ENCODE measurements at regions not wholly inside any gene's neighbourhood (a gene's known extent, or its start where the extent isn't known, plus 50 kb on each side); places are given as distances from the start of the nearest gene placed in this dataset.
"Not testable (repeated sequence)": the region's sequence is repeated elsewhere in the genome, so short reads cannot be mapped to it uniquely, and the experiment has no call there.

DNA sequence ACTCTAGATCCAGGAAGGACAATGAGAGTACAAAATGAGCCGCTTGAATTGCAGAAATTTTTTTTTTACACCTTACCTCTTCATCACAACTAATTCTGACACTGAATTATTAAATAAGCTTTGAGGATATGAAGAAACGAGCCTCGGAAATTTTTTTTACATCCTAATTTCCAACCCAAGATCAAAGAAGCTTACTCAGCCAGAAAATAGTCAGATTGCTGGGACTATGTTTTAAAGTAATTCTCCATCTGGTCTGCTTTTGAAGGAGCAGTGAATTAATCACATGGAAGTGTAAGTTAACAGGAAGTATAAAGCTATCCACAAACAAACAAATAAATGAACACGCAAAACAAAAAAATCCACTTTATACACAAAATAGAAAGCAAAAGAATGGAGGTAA lies 437.0 kb upstream of the KCNMB2 start:
- DNase-seq (ENCODE audit: low read depth), result no peak

DNA sequence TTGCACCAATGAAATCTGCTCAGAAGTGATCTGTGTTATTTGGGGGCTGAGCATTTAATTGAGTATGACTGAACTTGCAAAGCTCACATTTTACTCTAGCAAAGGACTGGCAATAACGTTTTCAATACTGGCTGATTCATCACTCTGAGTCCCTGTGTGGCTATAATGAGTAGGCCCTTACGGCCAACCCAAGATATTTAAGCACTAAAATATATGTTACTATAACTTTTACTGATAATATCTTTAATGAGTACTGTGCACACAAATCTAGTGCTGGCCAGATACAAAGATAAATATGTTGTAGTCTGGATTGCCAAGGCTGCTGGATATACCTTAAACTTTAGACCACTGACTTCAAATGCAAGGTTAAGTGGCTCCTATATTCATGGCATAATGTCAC lies 436.4 kb upstream of the KCNMB2 start:
- DNase-seq (ENCODE audit: low read depth), result no peak

GRCh38 chr3:178100908-178101307 lies 435.3 kb upstream of the KCNMB2 start:
- no peak for DNase-seq (ENCODE audit: low read depth)

- no peak for DNase-seq (ENCODE audit: low read depth)
Observed at GRCh38 chr3:178103140-178103539, 433.1 kb upstream of the KCNMB2 start.

GRCh38 chr3:178107804-178108203 lies 428.4 kb upstream of the KCNMB2 start:
- DNase-seq (ENCODE audit: low read depth), result no peak

- DNase-seq (ENCODE audit: low read depth), result no peak
Observed at GRCh38 chr3:178109691-178110090, 426.5 kb upstream of the KCNMB2 start.

- DNase-seq (ENCODE audit: low read depth), result no peak
Observed at GRCh38 chr3:178112134-178112533, 424.1 kb upstream of the KCNMB2 start.

DNA sequence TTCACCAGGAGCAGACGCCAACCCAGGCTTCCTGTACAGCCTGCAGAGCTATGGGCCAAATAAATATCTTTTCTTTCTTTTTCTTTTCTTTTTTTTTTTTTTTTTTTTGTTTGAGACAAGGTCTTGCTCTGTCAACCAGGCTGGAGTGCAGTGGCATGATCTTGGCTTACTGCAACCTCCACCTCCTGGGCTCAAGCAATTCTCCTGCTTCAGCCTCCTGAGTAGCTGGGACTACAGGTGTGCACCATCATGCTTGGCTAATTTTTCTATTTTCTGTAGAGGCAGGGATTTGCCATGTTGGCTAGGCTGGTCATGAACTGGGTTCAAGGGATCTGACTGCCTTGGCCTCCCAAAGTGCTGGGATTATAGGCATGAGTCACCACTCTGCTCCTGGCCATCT lies 423.7 kb upstream of the KCNMB2 start:
- not testable (repeated sequence) for DNase-seq (ENCODE audit: low read depth)

DNA sequence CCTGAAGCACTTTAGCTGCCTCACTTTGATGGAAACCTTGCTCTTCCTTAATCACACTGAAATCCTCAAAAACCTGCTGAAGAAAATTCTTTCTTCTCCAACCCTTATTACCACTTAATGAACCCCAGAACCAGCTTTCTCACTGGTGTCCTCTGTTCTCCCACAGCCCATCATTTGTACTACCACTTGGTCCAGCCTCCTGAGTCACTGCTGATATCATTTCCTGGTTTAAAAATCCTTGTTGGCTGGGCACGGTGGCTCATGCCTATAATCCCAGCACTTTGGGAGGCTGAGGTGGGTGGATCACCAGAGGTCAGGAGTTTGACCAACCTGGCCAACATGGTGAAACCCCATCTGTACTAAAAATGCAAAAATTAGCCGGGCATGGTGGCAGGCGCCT lies 418.6 kb upstream of the KCNMB2 start:
- DNase-seq (ENCODE audit: low read depth), result no peak

- DNase-seq (ENCODE audit: low read depth), result not testable (repeated sequence)
Observed at GRCh38 chr3:178119608-178120295, 416.5 kb upstream of the KCNMB2 start.

DNA sequence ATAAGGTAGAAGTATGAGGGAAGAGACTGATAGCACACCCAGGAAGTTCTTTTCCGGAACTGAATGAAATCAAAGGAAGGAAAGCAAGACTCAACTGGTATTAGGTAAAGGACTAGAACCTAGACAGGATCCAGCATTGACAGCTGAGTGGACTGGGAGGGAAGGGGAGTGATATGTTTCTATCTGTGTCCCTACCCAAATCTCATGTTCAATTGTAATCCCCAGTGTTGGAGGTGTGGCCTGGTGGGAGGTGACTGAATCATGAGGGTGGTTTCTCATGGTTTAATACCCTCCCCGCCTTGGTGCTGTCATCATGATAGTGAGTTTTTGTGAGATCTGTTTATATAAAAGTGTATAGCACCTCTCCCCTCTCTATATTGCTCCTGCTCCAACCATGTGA lies 415.9 kb upstream of the KCNMB2 start:
- no peak for DNase-seq (ENCODE audit: low read depth)

GRCh38 chr3:178126686-178127085 lies 409.6 kb upstream of the KCNMB2 start:
- DNase-seq (ENCODE audit: low read depth), result no peak

GRCh38 chr3:178127221-178127620 lies 409.0 kb upstream of the KCNMB2 start:
- DNase-seq (ENCODE audit: low read depth), result no peak

- DNase-seq (ENCODE audit: low read depth), result no peak
Observed at GRCh38 chr3:178129109-178129508, 407.1 kb upstream of the KCNMB2 start.

GRCh38 chr3:178131801-178132200 lies 404.4 kb upstream of the KCNMB2 start:
- no peak for DNase-seq (ENCODE audit: low read depth)

DNA sequence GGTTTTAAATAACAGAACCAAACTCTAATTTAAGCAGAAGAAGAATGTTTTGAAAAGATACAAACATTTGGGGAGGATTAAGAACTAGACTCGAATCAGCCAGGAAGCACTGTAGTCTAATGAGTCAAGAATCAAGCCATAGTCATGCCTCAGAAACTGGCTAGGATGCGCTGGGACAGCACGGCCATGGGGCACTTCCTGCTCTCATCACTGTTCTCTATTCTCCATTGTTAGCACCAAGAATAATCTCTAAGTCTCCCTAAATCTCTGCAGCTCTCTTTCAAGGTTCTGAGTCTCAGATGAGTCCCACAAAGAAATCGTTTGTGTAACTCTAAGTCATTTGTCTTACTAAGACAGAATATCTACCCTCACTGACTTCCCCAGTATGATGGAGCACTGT lies 399.0 kb upstream of the KCNMB2 start:
- DNase-seq (ENCODE audit: low read depth), result no peak

DNA sequence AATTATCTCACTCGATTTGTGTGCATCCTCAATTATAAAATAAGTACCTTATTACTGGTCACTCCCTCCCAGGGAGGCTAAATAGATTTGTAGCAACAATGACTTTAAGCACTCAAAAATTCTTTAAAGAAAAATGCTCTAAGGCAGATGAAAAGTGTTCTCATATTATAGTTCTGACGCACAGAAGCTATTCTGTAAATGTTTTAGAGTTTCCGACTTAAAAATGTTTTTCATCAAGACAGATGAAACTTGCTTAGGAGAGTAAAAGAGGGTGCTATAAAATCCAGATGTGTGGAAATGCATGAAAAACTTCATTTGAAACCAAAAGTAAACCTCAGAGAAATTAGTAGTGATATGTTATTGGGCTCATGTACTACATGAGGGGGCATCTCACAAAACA lies 398.4 kb upstream of the KCNMB2 start:
- no peak for DNase-seq (ENCODE audit: low read depth)

DNA sequence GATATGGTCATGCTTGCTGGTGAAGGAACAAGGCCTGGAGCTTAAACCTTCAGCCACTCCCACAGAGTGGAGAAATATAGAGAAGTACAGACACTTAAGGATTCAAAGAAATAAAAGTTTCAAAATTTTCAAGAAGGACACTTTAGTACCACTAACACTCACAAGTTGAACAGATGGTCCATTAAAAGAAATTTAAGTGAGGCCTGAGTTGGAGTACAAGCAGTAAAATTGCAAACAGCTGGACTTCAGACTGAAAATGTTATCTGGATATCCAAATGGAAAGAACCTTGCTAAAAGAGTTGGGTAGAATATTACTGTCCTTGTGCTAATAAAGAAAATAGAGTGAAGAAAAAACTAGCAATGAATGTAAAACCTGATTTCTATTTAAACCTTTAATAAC lies 397.1 kb upstream of the KCNMB2 start:
- no peak for DNase-seq (ENCODE audit: low read depth)

DNA sequence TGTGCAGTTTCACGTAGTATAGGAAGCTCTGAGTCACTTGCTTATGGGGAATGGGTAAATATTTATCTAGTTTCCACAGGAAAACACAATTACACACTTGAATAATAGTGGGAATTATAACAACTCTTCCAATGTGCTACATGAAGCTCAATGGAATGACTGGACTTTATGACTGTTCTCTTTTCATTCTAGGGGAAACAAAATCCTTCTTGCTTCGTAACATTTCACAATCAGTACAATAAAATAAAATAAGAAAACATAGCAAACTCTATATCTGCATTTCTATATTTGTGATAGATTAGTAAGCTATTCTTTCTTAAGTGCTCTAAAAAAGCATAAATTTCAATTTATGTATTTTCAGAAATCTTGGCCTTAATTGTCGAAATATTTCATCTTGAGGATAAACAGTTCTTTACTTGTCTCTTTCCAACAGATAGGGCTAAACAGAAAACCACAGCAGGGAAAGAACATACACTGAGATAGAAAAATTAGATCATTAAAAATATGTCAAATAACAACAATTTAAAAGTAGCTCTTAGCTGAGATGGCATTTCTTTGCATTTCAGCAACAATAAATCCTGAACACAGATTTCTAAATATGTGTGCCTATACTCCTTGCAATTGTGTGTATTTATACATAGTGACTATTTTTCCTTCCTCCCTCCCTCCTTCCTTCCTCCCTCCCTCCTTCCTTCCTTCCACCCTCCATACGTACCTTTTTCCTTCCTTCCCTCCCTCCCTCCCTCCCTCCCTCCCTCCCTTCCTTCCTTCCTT lies 395.5 kb upstream of the KCNMB2 start:
- no peak for DNase-seq (ENCODE audit: low read depth)

DNA sequence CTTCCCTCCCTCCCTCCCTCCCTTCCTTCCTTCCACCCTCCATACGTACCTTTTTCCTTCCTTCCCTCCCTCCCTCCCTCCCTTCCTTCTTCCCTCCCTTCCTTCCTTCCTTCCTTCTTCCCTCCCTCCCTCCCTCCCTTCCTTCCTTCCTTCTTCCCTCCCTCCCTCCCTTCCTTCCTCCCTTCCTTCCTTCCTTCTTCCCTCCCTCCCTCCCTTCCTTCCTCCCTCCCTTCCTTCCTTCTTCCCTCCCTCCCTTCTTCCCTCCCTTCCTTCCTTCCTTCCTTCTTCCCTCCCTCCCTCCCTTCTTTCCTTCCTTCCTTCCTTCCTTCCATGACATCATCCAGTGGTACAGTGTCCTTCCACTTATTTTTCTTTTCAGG lies 394.9 kb upstream of the KCNMB2 start:
- not testable (repeated sequence) for DNase-seq (ENCODE audit: low read depth)

DNA sequence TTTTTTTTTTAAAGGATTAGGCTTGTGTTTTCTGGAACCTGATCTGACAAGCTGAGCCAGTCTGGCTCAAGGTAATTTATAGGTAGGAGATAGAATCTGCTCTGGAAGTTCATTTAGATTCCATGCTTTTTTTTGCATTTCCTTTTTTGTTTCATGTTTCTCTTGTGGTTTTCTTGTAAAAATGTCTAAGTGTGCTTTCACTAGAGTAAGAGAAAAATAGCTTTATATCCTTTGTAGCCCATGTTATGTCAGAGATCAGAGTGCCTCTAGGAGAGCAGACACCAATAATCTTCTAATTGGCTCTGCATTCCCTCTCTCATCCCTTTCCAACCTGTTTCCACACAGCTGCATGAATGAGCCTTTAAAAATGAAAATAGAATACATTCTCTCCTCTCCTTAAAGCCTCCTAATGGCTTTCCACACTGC lies 389.8 kb upstream of the KCNMB2 start:
- DNase-seq (ENCODE audit: low read depth), result no peak

GRCh38 chr3:178147001-178147400 lies 389.2 kb upstream of the KCNMB2 start:
- no peak for DNase-seq (ENCODE audit: low read depth)

GRCh38 chr3:178152031-178152806 lies 384.0 kb upstream of the KCNMB2 start:
- DNase-seq (ENCODE audit: low read depth), result no peak
